Trophoblast cell (in vitro differentiated cells and primary cell): ENCODE measurements at regions not wholly inside any gene's neighbourhood (a gene's known extent, or its start where the extent isn't known, plus 50 kb on each side); places are given as distances from the start of the nearest gene placed in this dataset.
A peak's percentile ranks its signal among the peaks of the same experiment; 100 is the strongest.

Experiments
- DNase-seq, 2 donors: peaks; one replicate each; pipeline ENCODE4 v3.0.0-alpha.2; 2016
- H2AFZ ChIP-seq: 2 replicates; pipeline ENCODE4 v1.6.1; 2013; ENCODE audit warnings: low read length, moderate library complexity, mild to moderate bottlenecking; ENCODE audit not compliant: insufficient read depth, poor library complexity
- H2AK5ac ChIP-seq: 2 replicates; pipeline ENCODE4 v1.6.1; 2013; ENCODE audit warnings: mild to moderate bottlenecking, low read length
- H2BK120ac ChIP-seq: 2 replicates; pipeline ENCODE4 v1.6.1; 2013; ENCODE audit warnings: low read length, mild to moderate bottlenecking, moderate library complexity; ENCODE audit not compliant: insufficient read depth, poor library complexity
- H2BK12ac ChIP-seq: 2 replicates; pipeline ENCODE4 v1.6.1; 2013; ENCODE audit warnings: mild to moderate bottlenecking, low read length, moderate library complexity
- H2BK5ac ChIP-seq: 2 replicates; pipeline ENCODE4 v1.6.1; 2013; ENCODE audit warnings: low read length, low read depth, moderate library complexity, mild to moderate bottlenecking; ENCODE audit not compliant: poor library complexity
- H3K14ac ChIP-seq: 2 replicates; pipeline ENCODE4 v1.6.1; 2013; ENCODE audit warnings: mild to moderate bottlenecking, low read length
- H3K18ac ChIP-seq: 2 replicates; pipeline ENCODE4 v1.6.1; 2013; ENCODE audit warnings: mild to moderate bottlenecking, low read length
- H3K23ac ChIP-seq: 2 replicates; pipeline ENCODE4 v1.6.1; 2013; ENCODE audit warnings: low read length
- H3K27ac ChIP-seq: 2 replicates; pipeline ENCODE4 v1.5.1; 2013; ENCODE audit warnings: low read depth, mild to moderate bottlenecking, inconsistent platforms, low read length, moderate library complexity
- H3K27me3 ChIP-seq: 2 replicates; pipeline ENCODE4 v1.6.1; 2013; ENCODE audit warnings: inconsistent platforms, mild to moderate bottlenecking, low read length, moderate library complexity; ENCODE audit not compliant: insufficient read depth
- H3K36me3 ChIP-seq, 2 experiments: 1 replicate in 1 of 2; 2 replicates in 1 of 2; pipeline ENCODE4 v1.6.1; 2013; ENCODE audit warnings: low read length in 2 of 2, mild to moderate bottlenecking in 2 of 2, moderate library complexity in 1 of 2; ENCODE audit not compliant: insufficient read depth in 2 of 2, control insufficient read depth in 1 of 2
- H3K4ac ChIP-seq: 2 replicates; pipeline ENCODE4 v1.6.1; 2013; ENCODE audit warnings: low read depth, mild to moderate bottlenecking, low read length, moderate library complexity
- H3K4me1 ChIP-seq, 2 experiments: 1 replicate in 1 of 2; 2 replicates in 1 of 2; pipeline ENCODE4 v1.6.1; 2013; ENCODE audit warnings: low read length in 2 of 2, mild to moderate bottlenecking in 2 of 2, moderate library complexity in 1 of 2; ENCODE audit not compliant: insufficient read depth in 2 of 2, control insufficient read depth in 1 of 2
- H3K4me2 ChIP-seq: 2 replicates; pipeline ENCODE4 v1.6.1; 2013; ENCODE audit warnings: inconsistent platforms, mild to moderate bottlenecking, low read length, moderate library complexity
- H3K4me3 ChIP-seq: 2 replicates; pipeline ENCODE4 v1.5.1; 2013; ENCODE audit warnings: mild to moderate bottlenecking, low read depth, low read length, inconsistent platforms
- H3K79me1 ChIP-seq: one replicate; pipeline ENCODE4 v1.6.1; 2013; ENCODE audit warnings: low read length
- H3K79me2 ChIP-seq: 2 replicates; pipeline ENCODE4 v1.6.1; 2013; ENCODE audit warnings: low read length, mild to moderate bottlenecking; ENCODE audit not compliant: control insufficient read depth, insufficient read depth, poor library complexity
- H3K9ac ChIP-seq: 2 replicates; pipeline ENCODE4 v1.6.1; 2013; ENCODE audit warnings: mild to moderate bottlenecking, low read length
- H3K9me3 ChIP-seq: 2 replicates; pipeline ENCODE4 v1.6.1; 2013; ENCODE audit warnings: low read depth, mild to moderate bottlenecking, control low read depth, inconsistent platforms, low read length; ENCODE audit not compliant: insufficient read depth
- H4K12ac ChIP-seq: 2 replicates; pipeline ENCODE4 v1.6.1; 2013; ENCODE audit warnings: low read depth, mild to moderate bottlenecking, low read length, moderate library complexity
- H4K8ac ChIP-seq: 2 replicates; pipeline ENCODE4 v1.6.1; 2013; ENCODE audit warnings: low read depth, mild to moderate bottlenecking, low read length, moderate library complexity
- H4K91ac ChIP-seq: one replicate; pipeline ENCODE4 v1.6.1; 2013; ENCODE audit warnings: low read depth, mild to moderate bottlenecking, low read length, moderate library complexity
- WGBS: extraction: QIAGEN DNeasy Blood & Tissue Kit; methylation state at CpG from one replicate; pipeline ENCODE4 v1.1.7; 2013; ENCODE audit warnings: missing lambda C conversion rate; ENCODE audit not compliant: insufficient read length, insufficient coverage; ENCODE audit errors: extremely low coverage; 5-methylcytosine and 5-hydroxymethylcytosine counted together

DNA sequence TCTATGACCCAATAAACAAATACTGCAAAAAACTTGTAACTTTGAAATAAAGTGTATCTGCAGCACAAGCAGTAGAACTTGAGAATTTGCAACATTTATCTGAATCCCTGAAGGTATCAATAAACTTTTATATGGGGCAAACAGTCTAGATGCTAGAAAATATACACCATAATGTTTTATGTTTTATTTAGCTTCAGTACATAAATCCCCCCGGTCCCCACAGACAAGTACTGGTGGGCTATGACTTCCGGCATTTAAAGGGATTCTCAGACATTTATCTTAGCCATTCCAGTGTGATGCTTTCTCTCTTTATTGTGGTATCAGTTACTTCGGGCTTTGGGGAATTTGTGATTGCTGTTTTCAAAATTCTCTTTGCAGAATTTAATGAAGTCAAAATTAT is 390.4 kb downstream of the SIPA1L2 start:
- no peaks in the 10 kb centered on the region for H3K4me1 ChIP-seq

DNA sequence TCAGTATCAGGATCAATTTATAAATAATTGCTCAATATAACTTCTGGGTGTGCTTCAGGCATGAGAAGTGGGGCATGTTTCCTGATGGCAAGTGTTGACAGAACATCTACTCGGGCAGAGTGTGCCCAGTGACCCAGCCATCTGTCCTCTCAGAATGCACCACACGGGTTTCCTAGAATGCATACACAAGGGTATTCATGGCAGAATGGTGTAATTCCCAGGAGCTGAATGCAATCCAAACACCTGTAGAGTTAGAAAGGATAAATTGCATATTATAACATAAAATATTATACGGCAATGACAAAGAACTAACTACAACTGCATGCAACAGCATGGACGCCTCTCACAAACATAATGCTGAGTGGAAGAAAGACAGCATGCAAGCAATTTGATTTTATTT is 391.9 kb downstream of the SIPA1L2 start:
- H4K8ac ChIP-seq, result no peak overlapping the region
- H3K4me2 ChIP-seq, result no peak overlapping the region
- H2BK12ac ChIP-seq, result no peak overlapping the region
- no peak overlapping the region for H3K23ac ChIP-seq
- H2AFZ ChIP-seq, result no peak overlapping the region
- no CpG with 5 or more reads among the region's 4 CpGs for WGBS
- no peaks in the 10 kb centered on the region for H3K36me3 ChIP-seq
- no peaks in the 10 kb centered on the region for H3K4me1 ChIP-seq
- H2AK5ac ChIP-seq, result no peak overlapping the region
- H3K9ac ChIP-seq, result no peak overlapping the region
- H3K18ac ChIP-seq, result no peak overlapping the region
- H3K79me2 ChIP-seq, result no peaks in the 10 kb centered on the region
- no peak for DNase-seq
- H4K91ac ChIP-seq, result no peak overlapping the region
- H3K27ac ChIP-seq, result no peak overlapping the region
- no peak overlapping the region for H3K14ac ChIP-seq
- no peak overlapping the region for H4K12ac ChIP-seq
- H2BK120ac ChIP-seq, result no peak overlapping the region
- no peaks in the 10 kb centered on the region for H3K9me3 ChIP-seq
- H3K27me3 ChIP-seq, result no peaks in the 10 kb centered on the region
- H3K79me1 ChIP-seq, result no peaks in the 10 kb centered on the region
- H3K4ac ChIP-seq, result no peak overlapping the region
- H3K4me3 ChIP-seq, result no peak overlapping the region
- H2BK5ac ChIP-seq, result no peak overlapping the region

More for the DNA sequence above, 390.4 kb downstream of the SIPA1L2 start:
- Histone ChIP-seq H3K79me2 (no peaks in the 10 kb centered on the region), H2BK120ac (no peak overlapping the region), H4K12ac (no peak overlapping the region), H3K4me3 (no peak overlapping the region), H3K14ac (no peak overlapping the region), H3K4ac (no peak overlapping the region), H4K91ac (no peak overlapping the region), H2BK12ac (no peak overlapping the region), H3K27me3 (no peaks in the 10 kb centered on the region), H3K79me1 (no peaks in the 10 kb centered on the region), H2AK5ac (no peak overlapping the region), H3K36me3 (no peaks in the 10 kb centered on the region), H3K27ac (no peak overlapping the region), H2AFZ (no peak overlapping the region), H2BK5ac (no peak overlapping the region), H3K23ac (no peak overlapping the region), H3K9me3 (no peaks in the 10 kb centered on the region), H3K18ac (no peak overlapping the region), H3K4me2 (no peak overlapping the region), H3K9ac (no peak overlapping the region), H4K8ac (no peak overlapping the region)
- no peak for DNase-seq
- no CpG with 5 or more reads among the region's 3 CpGs for WGBS

DNA sequence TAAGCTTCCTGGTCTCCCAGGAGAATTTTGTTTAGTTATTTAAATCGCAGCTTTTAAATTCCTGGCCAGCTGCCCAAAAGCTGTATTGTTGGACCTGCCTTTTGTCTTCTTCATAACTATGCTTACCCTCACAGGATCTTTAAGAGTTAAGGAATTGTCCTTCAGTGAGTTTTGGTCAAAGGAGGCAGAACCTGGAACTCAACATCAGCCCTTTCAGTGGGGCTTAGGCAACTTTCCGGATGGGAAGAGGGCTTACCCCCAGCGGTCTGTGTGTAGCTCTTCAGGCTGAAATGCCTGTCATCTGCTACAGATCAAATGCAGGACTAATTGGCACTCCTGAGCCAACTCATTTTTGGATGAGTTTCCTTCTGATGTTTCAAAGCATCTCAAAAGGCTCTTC is 402.6 kb downstream of the SIPA1L2 start:
- no peaks in the 10 kb centered on the region for H3K79me2 ChIP-seq
- DNase-seq, result no peak
- no peaks in the 10 kb centered on the region for H3K36me3 ChIP-seq
- no peak overlapping the region for H4K91ac ChIP-seq
- H3K4me1 ChIP-seq, result peaks cover 0 to 3% of the 10 kb centered on the region in 2 experiments
- H3K23ac ChIP-seq, result no peak overlapping the region
- H3K9ac ChIP-seq, result no peak overlapping the region
- H3K27ac ChIP-seq, result no peak overlapping the region
- no peak overlapping the region for H4K12ac ChIP-seq
- no peaks in the 10 kb centered on the region for H3K27me3 ChIP-seq
- H3K14ac ChIP-seq, result no peak overlapping the region
- H2AFZ ChIP-seq, result no peak overlapping the region
- no peak overlapping the region for H3K4me3 ChIP-seq
- H3K4ac ChIP-seq, result no peak overlapping the region
- H3K18ac ChIP-seq, result no peak overlapping the region
- H4K8ac ChIP-seq, result no peak overlapping the region
- no peak overlapping the region for H2BK5ac ChIP-seq
- no peak overlapping the region for H2BK12ac ChIP-seq
- no peak overlapping the region for H2AK5ac ChIP-seq
- no peaks in the 10 kb centered on the region for H3K9me3 ChIP-seq
- no CpG with 5 or more reads among the region's 3 CpGs for whole genome bisulfite sequencing
- H3K79me1 ChIP-seq, result no peaks in the 10 kb centered on the region
- no peak overlapping the region for H3K4me2 ChIP-seq
- no peak overlapping the region for H2BK120ac ChIP-seq

DNA sequence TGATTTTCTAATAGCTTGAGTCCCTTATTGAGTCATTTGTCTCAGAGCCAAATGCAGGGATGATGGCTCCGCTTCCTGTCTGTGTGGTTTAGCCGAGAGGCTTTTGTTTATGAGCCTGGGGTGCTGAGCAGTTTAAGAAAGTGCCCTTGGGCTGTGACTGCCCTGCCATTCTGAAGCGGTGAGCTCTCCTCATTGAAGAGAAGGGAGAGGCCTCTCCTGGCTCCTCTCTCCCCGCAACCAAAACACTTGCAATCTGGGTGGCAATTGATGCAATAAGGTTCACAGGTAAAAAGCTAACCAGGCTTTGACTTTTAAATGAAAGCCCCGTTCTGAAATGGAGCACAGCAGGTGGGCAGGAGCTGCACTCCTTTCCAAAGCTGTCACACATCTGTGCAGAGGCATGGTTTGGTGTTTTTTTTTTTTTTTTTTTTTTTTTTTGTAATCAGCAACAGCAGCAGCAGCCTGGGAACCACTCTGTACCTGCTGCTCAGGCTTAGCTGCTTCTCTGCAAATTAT is 403.7 kb downstream of the SIPA1L2 start:
- no peaks in the 10 kb centered on the region for H3K27me3 ChIP-seq
- WGBS, result no CpG with 5 or more reads among the region's 5 CpGs
- no peak overlapping the region for H3K4ac ChIP-seq

More for the DNA sequence above, 403.7 kb downstream of the SIPA1L2 start:
- H3K36me3 ChIP-seq, result no peaks in the 10 kb centered on the region
- no peak overlapping the region for H3K4me3 ChIP-seq
- no peak overlapping the region for H2AFZ ChIP-seq
- peak in 1 of 2 donors; percentile 1 for DNase-seq
- no peak overlapping the region for H2AK5ac ChIP-seq
- no peak overlapping the region for H4K91ac ChIP-seq
- no peak overlapping the region for H2BK5ac ChIP-seq
- H3K79me2 ChIP-seq, result no peaks in the 10 kb centered on the region
- H3K79me1 ChIP-seq, result no peaks in the 10 kb centered on the region
- H3K9ac ChIP-seq, result no peak overlapping the region
- peak overlapping the region; percentile 33 for H3K4me2 ChIP-seq
- H4K8ac ChIP-seq, result no peak overlapping the region
- no peak overlapping the region for H2BK120ac ChIP-seq
- no peak overlapping the region for H3K18ac ChIP-seq
- no peak overlapping the region for H3K27ac ChIP-seq
- peaks cover 0 to 3% of the 10 kb centered on the region in 2 experiments for H3K4me1 ChIP-seq
- H2BK12ac ChIP-seq, result no peak overlapping the region
- H3K9me3 ChIP-seq, result no peaks in the 10 kb centered on the region
- H4K12ac ChIP-seq, result no peak overlapping the region
- H3K23ac ChIP-seq, result no peak overlapping the region
- no peak overlapping the region for H3K14ac ChIP-seq
